Inferior parietal cortex (tissue), 1 donor: ENCODE measurements at regions not wholly inside any gene's neighbourhood (a gene's known extent, or its start where the extent isn't known, plus 50 kb on each side); places are given as distances from the start of the nearest gene placed in this dataset.
"Not testable (repeated sequence)": the region's sequence is repeated elsewhere in the genome, so short reads cannot be mapped to it uniquely, and the experiment has no call there.

ENCODE experiments used
- DNase-seq: peaks from one replicate; pipeline ENCODE4 v3.0.0-alpha.2; 2016; ENCODE audit errors: extremely low spot score

GRCh38 chr18:76307293-76307690, 187.8 kb downstream of the ZNF516 start:
- DNase-seq: no peak

GRCh38 chr18:76306685-76307292, 188.3 kb downstream of the ZNF516 start:
- no peak for DNase-seq

- no peak for DNase-seq
Observed at GRCh38 chr18:76285866-76286265, 209.2 kb downstream of the ZNF516 start.

- no peak for DNase-seq
Observed at GRCh38 chr18:76281565-76281964, 213.5 kb downstream of the ZNF516 start.

- no peak for DNase-seq
Observed at GRCh38 chr18:76277801-76278200, 217.2 kb downstream of the ZNF516 start.

GRCh38 chr18:76275727-76276313, 219.2 kb downstream of the ZNF516 start:
- DNase-seq: no peak

GRCh38 chr18:76274468-76275289, 220.4 kb downstream of the ZNF516 start:
- DNase-seq: peak; percentile 61

GRCh38 chr18:76273956-76274355, 221.1 kb downstream of the ZNF516 start:
- DNase-seq: no peak

GRCh38 chr18:76273036-76273545, 222.0 kb downstream of the ZNF516 start:
- DNase-seq: no peak

GRCh38 chr18:76267423-76267822, 227.6 kb downstream of the ZNF516 start:
- DNase-seq: not testable (repeated sequence)

- no peak for DNase-seq
Observed at GRCh38 chr18:76266236-76266991, 228.6 kb downstream of the ZNF516 start.

- DNase-seq: no peak
Observed at GRCh38 chr18:76265497-76266235, 229.4 kb downstream of the ZNF516 start.

GRCh38 chr18:76264876-76265250, 230.2 kb downstream of the ZNF516 start:
- DNase-seq: no peak

GRCh38 chr18:76264198-76264875, 230.7 kb downstream of the ZNF516 start:
- DNase-seq: no peak

- DNase-seq: no peak
Observed at GRCh38 chr18:76263046-76264005, 231.7 kb downstream of the ZNF516 start.

GRCh38 chr18:76260941-76261472, 234.0 kb downstream of the ZNF516 start:
- DNase-seq: no peak

GRCh38 chr18:76259711-76260110, 235.3 kb downstream of the ZNF516 start:
- DNase-seq: no peak

GRCh38 chr18:76259096-76259495, 235.9 kb downstream of the ZNF516 start:
- DNase-seq: no peak

GRCh38 chr18:76258209-76258608, 236.8 kb downstream of the ZNF516 start:
- DNase-seq: peak; percentile 32
